SH-SY5Y (cell line): ENCODE measurements at regions not wholly inside any gene's neighbourhood (a gene's known extent, or its start where the extent isn't known, plus 50 kb on each side); places are given as distances from the start of the nearest gene placed in this dataset.

Experiments used
- GATA2 ChIP-seq: IDR thresholded peaks from 2 replicates; pipeline ENCODE4 v1.6.1; 2011; ENCODE audit warnings: mild to moderate bottlenecking, low read depth, low read length
- GATA3 ChIP-seq: IDR thresholded peaks from 2 replicates; pipeline ENCODE4 v1.6.1; 2011; ENCODE audit warnings: low read depth, mild to moderate bottlenecking, low read length, moderate library complexity

DNA sequence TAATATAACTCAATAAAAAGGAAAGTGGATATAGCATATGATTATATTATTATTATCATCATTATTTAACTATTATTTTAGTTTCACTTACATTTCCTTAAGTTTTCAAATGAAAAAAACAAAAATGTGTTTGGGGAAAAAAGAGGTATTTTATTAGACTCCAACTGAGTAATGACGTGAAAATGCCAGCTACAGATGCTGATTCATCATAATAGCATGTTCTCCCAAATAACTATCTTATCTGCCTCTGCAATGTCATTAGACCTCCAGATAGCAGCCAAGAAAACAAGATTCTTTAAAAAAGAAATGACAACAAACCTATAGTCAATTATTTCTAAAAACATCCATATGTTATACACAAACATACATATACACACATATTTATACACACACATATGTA lies 1071.9 kb upstream of the TMPRSS15 start:
- TF ChIP-seq GATA3 = no peak
- no peak for TF ChIP-seq GATA2
